HG03520 (cell line): ENCODE measurements at regions not wholly inside any gene's neighbourhood (a gene's known extent, or its start where the extent isn't known, plus 50 kb on each side); places are given as distances from the start of the nearest gene placed in this dataset.
A peak's percentile ranks its signal among the peaks of the same experiment; 100 is the strongest.

Experiments
- ATAC-seq: cut with Tn5 transposase; IDR thresholded peaks from one replicate; pipeline ENCODE4 v1.9.1; 2021; ENCODE audit warnings: mild to moderate bottlenecking, moderate library complexity; ENCODE audit not compliant: unreplicated experiment

DNA sequence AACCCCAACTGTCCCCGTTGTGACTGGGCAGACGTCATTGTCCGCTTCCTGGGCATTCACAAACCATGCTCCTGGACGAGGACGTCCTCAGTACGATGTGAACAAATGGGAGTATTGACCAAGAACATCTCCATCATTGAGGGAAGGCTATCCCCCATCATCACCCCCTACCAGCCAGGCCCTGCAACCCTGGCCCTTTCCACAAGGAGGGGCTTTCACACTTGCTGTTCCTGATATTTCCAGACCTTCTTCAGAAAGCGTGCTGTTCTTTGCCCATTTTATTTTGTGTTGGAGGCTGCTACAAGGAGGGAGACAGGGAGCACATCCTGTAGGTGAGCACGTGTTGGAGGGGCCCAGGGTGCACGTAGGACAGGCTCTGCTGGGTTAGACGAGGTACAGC lies 277.0 kb upstream of the LRRC3B start:
- ATAC-seq = no peak

- ATAC-seq = no peak
Measured at GRCh38 chr3:26346497-26346896, 276.1 kb upstream of the LRRC3B start.

- ATAC-seq = no peak
Measured at GRCh38 chr3:26347150-26347549, 275.4 kb upstream of the LRRC3B start.

GRCh38 chr3:26350853-26351252 lies 271.7 kb upstream of the LRRC3B start:
- no peak for ATAC-seq

- no peak for ATAC-seq
Measured at GRCh38 chr3:26353097-26353496, 269.5 kb upstream of the LRRC3B start.

GRCh38 chr3:26358405-26358804 lies 264.2 kb upstream of the LRRC3B start:
- ATAC-seq = no peak

DNA sequence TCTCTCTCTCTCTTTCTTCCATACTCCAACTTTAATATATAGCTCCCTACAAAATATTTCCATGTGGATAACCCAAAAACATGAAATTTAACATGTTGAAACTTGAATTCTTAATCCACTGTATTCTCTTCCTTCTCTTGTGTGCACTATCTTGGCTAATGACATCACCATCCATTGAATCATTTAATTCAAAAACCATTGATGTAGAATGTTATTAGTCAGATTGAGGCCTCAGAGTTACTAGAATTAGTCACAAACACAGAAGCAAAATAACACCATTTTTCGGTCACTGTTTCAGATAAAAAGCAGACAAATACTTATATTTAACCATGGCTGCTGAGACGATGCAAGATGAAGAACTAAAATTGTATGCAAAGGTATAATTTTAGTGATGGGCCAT lies 256.9 kb upstream of the LRRC3B start:
- ATAC-seq = no peak

- ATAC-seq = no peak
Measured at GRCh38 chr3:26368312-26368711, 254.3 kb upstream of the LRRC3B start.

DNA sequence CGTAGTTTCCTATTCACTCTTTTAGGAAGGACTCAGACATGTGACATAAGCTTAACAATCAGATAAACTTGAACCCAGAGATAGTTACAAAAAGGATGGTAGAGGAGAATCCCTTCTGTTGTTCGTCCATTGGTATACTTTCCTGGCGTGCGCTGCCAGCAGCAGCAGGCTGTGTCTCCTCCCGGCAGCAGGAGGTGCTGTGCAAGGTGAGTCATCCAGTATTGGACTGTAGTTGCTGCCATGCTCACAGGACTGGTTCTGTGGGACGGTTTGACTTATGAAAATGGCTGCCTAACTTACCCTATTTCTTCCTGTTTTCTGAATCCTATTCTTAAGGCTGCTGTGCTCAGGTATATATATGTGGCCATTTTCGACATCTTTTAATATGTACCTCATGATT lies 253.4 kb upstream of the LRRC3B start:
- ATAC-seq = no peak

- ATAC-seq = no peak
Measured at GRCh38 chr3:26375843-26376530, 246.6 kb upstream of the LRRC3B start.

DNA sequence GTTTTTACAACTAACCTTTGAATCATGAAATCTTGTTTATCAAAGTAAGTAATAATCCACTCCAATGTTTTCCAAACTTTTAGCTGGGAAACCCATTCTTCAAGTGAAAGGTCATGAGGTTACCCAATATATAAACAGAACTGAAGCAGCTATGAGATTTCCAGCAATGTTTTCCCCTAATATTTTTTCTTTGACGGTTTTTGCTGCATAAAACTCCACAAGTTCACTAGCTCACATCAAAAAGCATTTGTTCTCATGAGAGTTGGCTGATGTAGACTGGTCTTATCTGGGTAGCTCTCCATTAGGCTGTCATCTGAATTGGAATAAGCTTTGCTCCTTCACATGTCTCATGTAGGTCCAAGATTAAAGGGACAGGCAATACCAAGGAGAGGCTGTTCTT lies 241.2 kb upstream of the LRRC3B start:
- no peak for ATAC-seq

GRCh38 chr3:26406636-26407035 lies 215.9 kb upstream of the LRRC3B start:
- no peak for ATAC-seq

- no peak for ATAC-seq
Measured at GRCh38 chr3:26418553-26418952, 204.0 kb upstream of the LRRC3B start.

DNA sequence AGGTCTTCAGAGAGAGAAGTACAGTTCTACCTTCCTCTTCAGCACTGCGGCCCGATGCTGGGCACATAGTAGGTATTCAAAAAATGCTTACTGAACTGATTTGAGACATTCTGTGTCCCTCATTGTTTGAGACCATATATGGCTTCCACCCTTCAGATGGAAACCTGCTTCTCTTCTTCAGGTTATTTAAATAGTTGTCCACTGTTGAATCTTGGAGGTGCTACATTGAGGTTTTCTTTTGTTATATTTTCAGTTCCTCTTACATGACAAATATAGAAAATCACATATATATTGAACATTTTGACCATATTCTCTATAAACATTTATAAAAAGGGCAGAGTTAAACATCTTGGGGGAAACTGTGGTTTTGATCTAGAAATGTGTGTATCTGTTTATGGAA lies 200.2 kb upstream of the LRRC3B start:
- no peak for ATAC-seq

- no peak for ATAC-seq
Measured at GRCh38 chr3:26425076-26425475, 197.5 kb upstream of the LRRC3B start.

- ATAC-seq = no peak
Measured at GRCh38 chr3:26428992-26429391, 193.6 kb upstream of the LRRC3B start.

DNA sequence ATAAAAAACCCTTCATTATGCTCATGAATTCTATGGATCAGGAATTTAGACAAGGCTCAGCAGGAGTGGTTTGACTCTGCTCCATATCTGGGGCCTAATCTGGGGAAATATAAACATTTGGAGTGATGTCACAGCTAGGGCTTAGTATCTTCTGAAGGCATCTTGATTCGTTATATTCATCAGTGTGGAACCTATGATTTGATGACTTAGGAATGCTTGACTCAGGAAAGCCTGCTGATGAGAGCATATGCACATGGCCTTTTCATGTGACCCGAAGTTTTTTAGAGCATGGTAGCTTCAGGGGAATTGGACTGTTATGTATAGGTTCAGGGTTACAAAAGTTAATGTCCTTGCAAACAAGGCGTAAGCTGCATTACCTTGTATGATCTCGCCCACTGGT lies 184.9 kb upstream of the LRRC3B start:
- ATAC-seq = no peak

GRCh38 chr3:26438325-26438940 lies 184.1 kb upstream of the LRRC3B start:
- no peak for ATAC-seq

- ATAC-seq = no peak
Measured at GRCh38 chr3:26438981-26439884, 183.3 kb upstream of the LRRC3B start.

- peak; percentile 64 for ATAC-seq
Measured at GRCh38 chr3:26449996-26450395, 172.6 kb upstream of the LRRC3B start.

GRCh38 chr3:26452363-26452762 lies 170.2 kb upstream of the LRRC3B start:
- no peak for ATAC-seq

DNA sequence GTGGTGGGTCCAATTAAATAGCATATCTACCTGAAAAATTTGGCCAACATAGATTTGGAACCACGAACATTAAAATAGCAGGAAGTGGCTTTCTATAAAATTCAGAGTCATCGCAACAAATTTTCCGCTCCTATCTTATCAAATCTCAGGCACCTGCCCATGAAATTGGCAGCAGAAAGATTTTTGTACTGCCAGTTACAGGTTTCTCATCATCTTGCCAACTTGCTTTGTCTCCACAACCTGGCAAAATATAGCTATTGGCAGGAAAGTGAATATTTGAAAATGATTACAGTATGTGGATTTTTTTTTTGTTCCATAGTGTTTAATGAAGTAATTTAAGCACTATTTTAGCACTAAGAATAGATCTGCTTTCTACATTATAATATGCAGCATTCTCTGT lies 161.6 kb upstream of the LRRC3B start:
- no peak for ATAC-seq
